ENCODE measurements at regions not wholly inside any gene's neighbourhood (a gene's known extent, or its start where the extent isn't known, plus 50 kb on each side); places are given as distances from the start of the nearest gene placed in this dataset.

- Histone ChIP-seq H4K20me1 (ENCODE audit: control insufficient read depth, insufficient read depth, insufficient read length) (no peaks in the 10 kb centered on the region), H3K56ac (ENCODE audit: insufficient read length, low read depth, low read length) (no peak overlapping the region), H2BK120ac (ENCODE audit: low read depth, low read length, poor library complexity, severe bottlenecking) (no peak overlapping the region), H2BK5ac (ENCODE audit: insufficient read length, low read length) (no peak overlapping the region), H3K23ac (ENCODE audit: insufficient read length, low read depth, low read length) (no peak overlapping the region), H3K18ac (ENCODE audit: insufficient read length, low read depth, low read length) (no peak overlapping the region), H3K4me2 (ENCODE audit: insufficient read depth, insufficient read length, low read length) (no peak overlapping the region), H3T11ph (ENCODE audit: low read length) (no peak overlapping the region), H2BK12ac (ENCODE audit: insufficient read length, low read depth, low read length) (no peak overlapping the region), H3K79me1 (ENCODE audit: insufficient read depth, low read depth, low read length, poor library complexity, severe bottlenecking) (no peaks in the 10 kb centered on the region), H2BK20ac (ENCODE audit: low read depth, low read length, poor library complexity, severe bottlenecking) (no peak overlapping the region), H2AFZ (ENCODE audit: low read length) (no peak overlapping the region), H2BK15ac (ENCODE audit: low read depth, low read length) (no peak overlapping the region), H3K27ac (ENCODE audit: insufficient read length, low read depth, low read length) (no peak overlapping the region), H3K23me2 (ENCODE audit: insufficient read length, low read depth, low read length, poor library complexity, severe bottlenecking) (no peaks in the 10 kb centered on the region), H3K4ac (ENCODE audit: low read depth, low read length) (no peak overlapping the region), H4K5ac (ENCODE audit: insufficient read length, low read depth, low read length) (no peak overlapping the region), H3K9me3 (ENCODE audit: control insufficient read depth, low read depth, low read length) (no peaks in the 10 kb centered on the region), H3K4me1 (ENCODE audit: insufficient read depth, low read length) (peaks cover 7% of the 10 kb centered on the region; the same call in 1 of the 2 replicates), H4K8ac (replicated peaks; ENCODE audit: insufficient read length, low read depth, low read length) (no peak overlapping the region), H3K9ac (ENCODE audit: extremely low read depth, insufficient read length, low read length) (no peak overlapping the region), H3K27me3 (ENCODE audit: insufficient read depth, low read length) (no peaks in the 10 kb centered on the region), H2AK5ac (ENCODE audit: insufficient read length, low read length) (no peak overlapping the region), H3K14ac (ENCODE audit: insufficient read depth, low read length) (no peak overlapping the region), H4K91ac (ENCODE audit: insufficient read length, low read depth, low read length) (no peak overlapping the region), H3K79me2 (ENCODE audit: insufficient read depth, low read length) (no peaks in the 10 kb centered on the region)
- no CpG with 5 or more reads among the region's 6 CpGs for WGBS (ENCODE audit: extremely low coverage, insufficient read length, low lambda C conversion rate)
- Mint-ChIP-seq H3K27me3 (ENCODE audit: low read depth) (peaks cover 18% of the 10 kb centered on the region), H3K27ac (no peak overlapping the region), H3K4me1 (peaks cover 18 to 19% of the 10 kb centered on the region in 2 experiments), H3K36me3 (ENCODE audit: insufficient read depth in 1 of 3, low read depth in 3 of 3) (no peaks in the 10 kb centered on the region), H3K9me3 (peaks cover 0 to 2% of the 10 kb centered on the region in 2 experiments; a peak in 3 of 5 replicates), H3K4me3 (no peak overlapping the region)
- DNase-seq = no peak
- TF ChIP-seq, protein P1, sequence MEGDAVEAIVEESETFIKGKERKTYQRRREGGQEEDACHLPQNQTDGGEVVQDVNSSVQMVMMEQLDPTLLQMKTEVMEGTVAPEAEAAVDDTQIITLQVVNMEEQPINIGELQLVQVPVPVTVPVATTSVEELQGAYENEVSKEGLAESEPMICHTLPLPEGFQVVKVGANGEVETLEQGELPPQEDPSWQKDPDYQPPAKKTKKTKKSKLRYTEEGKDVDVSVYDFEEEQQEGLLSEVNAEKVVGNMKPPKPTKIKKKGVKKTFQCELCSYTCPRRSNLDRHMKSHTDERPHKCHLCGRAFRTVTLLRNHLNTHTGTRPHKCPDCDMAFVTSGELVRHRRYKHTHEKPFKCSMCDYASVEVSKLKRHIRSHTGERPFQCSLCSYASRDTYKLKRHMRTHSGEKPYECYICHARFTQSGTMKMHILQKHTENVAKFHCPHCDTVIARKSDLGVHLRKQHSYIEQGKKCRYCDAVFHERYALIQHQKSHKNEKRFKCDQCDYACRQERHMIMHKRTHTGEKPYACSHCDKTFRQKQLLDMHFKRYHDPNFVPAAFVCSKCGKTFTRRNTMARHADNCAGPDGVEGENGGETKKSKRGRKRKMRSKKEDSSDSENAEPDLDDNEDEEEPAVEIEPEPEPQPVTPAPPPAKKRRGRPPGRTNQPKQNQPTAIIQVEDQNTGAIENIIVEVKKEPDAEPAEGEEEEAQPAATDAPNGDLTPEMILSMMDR (conservative IDR thresholded peaks at IDR 0.05) = no peak
Measured at GRCh38 chr1:204754821-204755220, 69.3 kb upstream of the LRRN2 start.
